ENCODE measurements at regions not wholly inside any gene's neighbourhood (a gene's known extent, or its start where the extent isn't known, plus 50 kb on each side); places are given as distances from the start of the nearest gene placed in this dataset.

DNA sequence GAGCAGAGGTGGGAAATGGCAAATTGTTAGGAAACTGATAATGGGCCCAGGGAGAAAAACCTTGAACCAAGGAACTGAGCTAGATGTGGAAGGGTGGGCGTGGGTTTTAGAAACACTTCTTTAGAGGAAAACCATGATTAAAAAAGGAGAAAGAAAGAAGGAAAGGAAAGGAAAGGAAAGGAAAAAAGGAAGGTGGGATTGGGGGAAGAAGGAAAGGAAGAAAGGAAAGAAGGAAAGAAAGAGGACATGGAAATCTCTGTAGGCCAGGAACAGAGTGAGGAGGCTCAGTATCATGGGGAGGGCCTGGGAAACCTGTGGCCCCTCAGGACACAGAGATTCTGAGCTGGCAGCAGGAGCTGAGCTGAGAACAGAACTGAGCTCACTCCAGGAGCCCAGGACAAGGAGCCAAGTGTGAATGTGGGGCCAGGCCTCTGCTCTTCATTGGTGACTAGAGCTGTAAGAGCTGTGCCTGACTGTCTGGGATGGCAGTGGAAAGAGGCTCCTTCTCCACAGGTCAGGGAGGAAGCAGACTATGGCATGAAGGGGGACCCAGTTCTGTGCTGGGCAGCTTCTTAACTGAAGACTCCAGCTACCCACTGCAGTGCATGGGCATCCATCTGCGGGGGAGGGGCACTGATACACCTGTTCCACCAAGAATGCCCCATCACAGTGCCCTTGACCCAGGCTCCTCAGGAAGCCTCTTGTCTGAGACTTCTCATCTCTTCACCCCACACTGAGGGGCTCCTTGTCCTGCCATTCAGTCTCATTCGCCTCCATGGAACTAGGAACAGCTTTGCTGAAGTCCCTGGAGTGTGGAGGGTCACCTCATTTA is 116.1 kb upstream of the BACH2 start:
- no peak for TF ChIP-seq ESRRG (CRISPR knock-in tag; IDR thresholded peaks at IDR 0.05)
- TF ChIP-seq, protein P1, sequence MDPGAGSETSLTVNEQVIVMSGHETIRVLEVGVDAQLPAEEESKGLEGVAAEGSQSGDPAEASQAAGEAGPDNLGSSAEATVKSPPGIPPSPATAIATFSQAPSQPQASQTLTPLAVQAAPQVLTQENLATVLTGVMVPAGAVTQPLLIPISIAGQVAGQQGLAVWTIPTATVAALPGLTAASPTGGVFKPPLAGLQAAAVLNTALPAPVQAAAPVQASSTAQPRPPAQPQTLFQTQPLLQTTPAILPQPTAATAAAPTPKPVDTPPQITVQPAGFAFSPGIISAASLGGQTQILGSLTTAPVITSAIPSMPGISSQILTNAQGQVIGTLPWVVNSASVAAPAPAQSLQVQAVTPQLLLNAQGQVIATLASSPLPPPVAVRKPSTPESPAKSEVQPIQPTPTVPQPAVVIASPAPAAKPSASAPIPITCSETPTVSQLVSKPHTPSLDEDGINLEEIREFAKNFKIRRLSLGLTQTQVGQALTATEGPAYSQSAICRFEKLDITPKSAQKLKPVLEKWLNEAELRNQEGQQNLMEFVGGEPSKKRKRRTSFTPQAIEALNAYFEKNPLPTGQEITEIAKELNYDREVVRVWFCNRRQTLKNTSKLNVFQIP (CRISPR knock-in tag; IDR thresholded peaks at IDR 0.05; ENCODE audit: borderline replicate concordance, low read depth): no peak
- ATAC-seq: no peak

DNA sequence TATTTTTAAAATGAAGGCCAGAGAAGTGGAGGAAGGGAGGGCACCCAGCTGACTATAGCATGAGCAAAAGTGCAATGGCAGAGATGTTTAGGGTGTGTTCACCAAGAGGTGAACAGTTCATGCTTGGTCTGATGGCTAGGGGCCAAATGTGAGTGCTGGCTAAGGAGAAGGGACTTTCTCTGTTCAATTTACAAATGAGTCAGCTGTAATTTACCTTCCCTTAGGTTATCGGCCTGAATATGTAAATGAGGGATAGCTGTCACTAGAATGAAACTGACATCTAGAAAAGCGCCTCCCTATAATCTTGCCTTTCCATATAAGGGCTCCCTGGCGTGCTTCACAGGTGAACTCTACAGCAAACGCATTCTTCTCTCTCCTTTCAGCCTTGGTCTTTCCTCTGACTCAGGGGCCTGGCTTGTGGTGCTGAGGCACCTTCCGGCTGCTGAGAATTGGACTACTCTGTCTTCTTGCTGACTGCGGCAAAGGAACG is 114.7 kb upstream of the BACH2 start:
- ATAC-seq: no peak
- TF ChIP-seq GLIS3 (CRISPR knock-in tag; IDR thresholded peaks at IDR 0.05) (no peak), ESRRG (CRISPR knock-in tag; IDR thresholded peaks at IDR 0.05) (no peak), CSDC2 (CRISPR knock-in tag; IDR thresholded peaks at IDR 0.05) (no peak), BACH2 (CRISPR knock-in tag; IDR thresholded peaks at IDR 0.05; ENCODE audit: borderline replicate concordance) (no peak), ZNF8 (CRISPR knock-in tag; IDR thresholded peaks at IDR 0.05) (no peak), CREB5 (CRISPR knock-in tag; IDR thresholded peaks at IDR 0.05; ENCODE audit: low read depth) (no peak), TOX (CRISPR knock-in tag; IDR thresholded peaks at IDR 0.05; ENCODE audit: borderline replicate concordance) (no peak), PATZ1 (CRISPR knock-in tag; IDR thresholded peaks at IDR 0.05; ENCODE audit: borderline replicate concordance) (no peak), ZFP30 (CRISPR knock-in tag; IDR thresholded peaks at IDR 0.05) (no peak), ZC3H10 (CRISPR knock-in tag; IDR thresholded peaks at IDR 0.05) (no peak), ZFP3 (CRISPR knock-in tag; IDR thresholded peaks at IDR 0.05) (no peak), ZNF565 (CRISPR knock-in tag; conservative IDR thresholded peaks at IDR 0.05; ENCODE audit: low read depth) (no peak), ARNTL (CRISPR knock-in tag; IDR thresholded peaks at IDR 0.05; ENCODE audit: borderline replicate concordance, low read depth) (no peak)

- no peak for ATAC-seq
- TF ChIP-seq, protein P1 (CRISPR knock-in tag; IDR thresholded peaks at IDR 0.05; ENCODE audit: borderline replicate concordance, low read depth): no peak
- TF ChIP-seq ZFP30 (CRISPR knock-in tag; IDR thresholded peaks at IDR 0.05) (no peak), PPARA (CRISPR knock-in tag; IDR thresholded peaks at IDR 0.05; ENCODE audit: borderline replicate concordance) (no peak), CREB5 (CRISPR knock-in tag; IDR thresholded peaks at IDR 0.05; ENCODE audit: low read depth) (no peak), GLIS3 (CRISPR knock-in tag; IDR thresholded peaks at IDR 0.05) (no peak), OSR1 (CRISPR knock-in tag; IDR thresholded peaks at IDR 0.05) (no peak), PATZ1 (CRISPR knock-in tag; IDR thresholded peaks at IDR 0.05; ENCODE audit: borderline replicate concordance) (no peak), ZNF565 (CRISPR knock-in tag; conservative IDR thresholded peaks at IDR 0.05; ENCODE audit: low read depth) (no peak), BACH2 (CRISPR knock-in tag; IDR thresholded peaks at IDR 0.05; ENCODE audit: borderline replicate concordance) (no peak), RARB (CRISPR knock-in tag; IDR thresholded peaks at IDR 0.05) (no peak), TOX (CRISPR knock-in tag; IDR thresholded peaks at IDR 0.05; ENCODE audit: borderline replicate concordance) (no peak), ZNF70 (CRISPR knock-in tag; IDR thresholded peaks at IDR 0.05) (no peak), ZC3H10 (CRISPR knock-in tag; IDR thresholded peaks at IDR 0.05) (no peak), TSHZ2 (CRISPR knock-in tag; IDR thresholded peaks at IDR 0.05) (no peak), TCF4 (CRISPR knock-in tag; IDR thresholded peaks at IDR 0.05; ENCODE audit: borderline replicate concordance) (no peak), CSDC2 (CRISPR knock-in tag; IDR thresholded peaks at IDR 0.05) (no peak), SNAI2 (CRISPR knock-in tag; IDR thresholded peaks at IDR 0.05) (no peak), ZNF8 (CRISPR knock-in tag; IDR thresholded peaks at IDR 0.05) (no peak), ESRRG (CRISPR knock-in tag; IDR thresholded peaks at IDR 0.05) (no peak)
Measured at GRCh38 chr6:90409700-90410099, 113.1 kb upstream of the BACH2 start.

All from SK-N-SH treated with all-trans-retinoic acid at 6 μM for 48 hours (cell line).